GM21786 (cell line): ENCODE measurements at regions not wholly inside any gene's neighbourhood (a gene's known extent, or its start where the extent isn't known, plus 50 kb on each side); places are given as distances from the start of the nearest gene placed in this dataset.

Experiments used
- ATAC-seq: cut with Tn5 transposase; IDR thresholded peaks from one replicate; pipeline ENCODE4 v1.9.1; 2021; ENCODE audit not compliant: unreplicated experiment

GRCh38 chr12:58812214-58812613 is 108.1 kb downstream of the LRIG3 start:
- ATAC-seq: no peak

- ATAC-seq: no peak
Measured at GRCh38 chr12:58814036-58814435, 106.3 kb downstream of the LRIG3 start.

- no peak for ATAC-seq
Measured at GRCh38 chr12:58815235-58815634, 105.1 kb downstream of the LRIG3 start.

DNA sequence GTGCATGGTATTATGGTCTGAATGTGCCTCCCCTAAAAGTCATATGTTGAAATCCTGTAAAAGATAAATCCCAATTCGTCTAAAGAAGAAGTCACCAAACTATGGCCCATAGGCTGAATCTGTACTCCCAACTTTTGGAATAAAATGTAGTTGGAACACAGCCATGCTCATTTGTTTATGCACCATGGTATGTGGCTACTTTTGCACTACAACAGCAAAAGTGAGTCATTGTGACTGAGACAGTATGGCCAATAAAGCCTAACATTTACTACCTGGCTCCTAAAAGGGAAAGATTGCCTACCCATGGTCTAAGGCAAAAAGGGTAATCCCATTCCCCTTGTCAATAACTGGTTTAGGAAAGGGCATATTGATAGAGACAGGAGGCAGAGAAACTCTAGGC is 101.8 kb downstream of the LRIG3 start:
- no peak for ATAC-seq

GRCh38 chr12:58819345-58819744 is 101.0 kb downstream of the LRIG3 start:
- no peak for ATAC-seq

- ATAC-seq: no peak
Measured at GRCh38 chr12:58819985-58820384, 100.3 kb downstream of the LRIG3 start.
